PC-3 (cell line): ENCODE measurements at regions not wholly inside any gene's neighbourhood (a gene's known extent, or its start where the extent isn't known, plus 50 kb on each side); places are given as distances from the start of the nearest gene placed in this dataset.

Experiments
- ATAC-seq: fragments of 200-7000 bp; cut with Tn5 transposase; 2 replicates; pipeline ENCODE4 v1.9.1; 2020; ENCODE audit warnings: mild to moderate bottlenecking, moderate library complexity
- BruUV-seq: library from RNA; stranded (reverse); fragments of 400-500 nt; replicated peaks from 2 replicates; lab custom pipeline; 2021; lab: Mats Ljungman, UMichigan
- CTCF ChIA-PET: fragments of 300-600 bp; sonication (Branson Sonifier 250); formaldehyde crosslinking; loops from one replicate; lab custom pipeline; 2022; ENCODE audit warnings: antibody characterized with exemption; lab: Charles Lee
- POLR2A ChIA-PET: fragments of 300-600 bp; sonication (Branson Sonifier 250); formaldehyde crosslinking; loops from one replicate; lab custom pipeline; 2022; ENCODE audit warnings: antibody characterized with exemption; ENCODE audit not compliant: unreplicated experiment; lab: Charles Lee
- DNase-seq: peaks from one replicate; pipeline ENCODE4 v3.0.0-alpha.2; 2015
- H2AFZ ChIP-seq: fragments of 300-600 bp; sonication (generic); 2 replicates; pipeline ENCODE4 v1.6.0; 2016; ENCODE audit warnings: antibody characterized with exemption, low read length
- H3F3A ChIP-seq: fragments of 300-600 bp; sonication (generic); one replicate; pipeline ENCODE4 v1.6.0; 2017; ENCODE audit warnings: antibody characterized with exemption, low read length, control low read depth, mild to moderate bottlenecking; ENCODE audit not compliant: unreplicated experiment
- H3K27ac ChIP-seq: fragments of 300-600 bp; sonication (generic); 2 replicates; pipeline ENCODE4 v1.5.1; 2016; ENCODE audit warnings: mild to moderate bottlenecking, low read length
- H3K27me3 ChIP-seq: fragments of 300-600 bp; sonication (generic); 2 replicates; pipeline ENCODE4 v1.6.1; 2016; ENCODE audit warnings: low read length, mixed read lengths
- H3K36me3 ChIP-seq: fragments of 300-600 bp; sonication (generic); 2 replicates; pipeline ENCODE4 v1.6.1; 2016; ENCODE audit warnings: low read depth, mixed run types, low read length, mixed read lengths
- H3K4me1 ChIP-seq: fragments of 300-600 bp; sonication (generic); 2 replicates; pipeline ENCODE4 v1.5.1; 2016; ENCODE audit warnings: low read length; ENCODE audit not compliant: insufficient read depth
- H3K4me2 ChIP-seq: fragments of 300-600 bp; sonication (generic); 2 replicates; pipeline ENCODE4 v1.6.0; 2016; ENCODE audit warnings: low read length
- H3K4me3 ChIP-seq: fragments of 300-600 bp; sonication (generic); 2 replicates; pipeline ENCODE4 v1.5.1; 2016; ENCODE audit warnings: mild to moderate bottlenecking, low read length, mixed read lengths
- H3K79me2 ChIP-seq: fragments of 300-600 bp; sonication (generic); 2 replicates; pipeline ENCODE4 v1.6.1; 2017; ENCODE audit warnings: low read length, mixed read lengths
- H3K9ac ChIP-seq: fragments of 300-600 bp; sonication (generic); 2 replicates; pipeline ENCODE4 v1.6.0; 2016; ENCODE audit warnings: mild to moderate bottlenecking, low read length
- H3K9me2 ChIP-seq: fragments of 300-600 bp; sonication (generic); replicated peaks from 2 replicates; pipeline ENCODE4 v1.6.1; 2016; ENCODE audit warnings: mixed run types, low read length, mixed read lengths
- H3K9me3 ChIP-seq: fragments of 300-600 bp; sonication (generic); 2 replicates; pipeline ENCODE4 v1.6.1; 2016; ENCODE audit warnings: low read length, mixed read lengths
- H4K20me1 ChIP-seq: fragments of 300-600 bp; sonication (generic); 2 replicates; pipeline ENCODE4 v1.6.1; 2016; ENCODE audit warnings: low read length, mixed read lengths
- EZH2 ChIP-seq: fragments of 300-600 bp; sonication (generic); IDR thresholded peaks from one replicate; pipeline ENCODE4 v1.6.1; 2017; ENCODE audit warnings: antibody characterized with exemption, mild to moderate bottlenecking, low read length; ENCODE audit not compliant: unreplicated experiment
- EZH2phosphoT487 ChIP-seq: fragments of 300-600 bp; sonication (generic); IDR thresholded peaks from 2 replicates; pipeline ENCODE4 v1.6.1; 2018; ENCODE audit warnings: mild to moderate bottlenecking, antibody characterized with exemption, low read length, borderline replicate concordance
- intact Hi-C: fragments of 100-400 bp; cut with micrococcal nuclease; formaldehyde crosslinking; loops from 2 replicates; pipeline ENCODE4 v1.9.0; 2023
- TF ChIP-seq, protein P1 (sequence below): fragments of 300-600 bp; sonication (generic); conservative IDR thresholded peaks from 2 replicates; pipeline ENCODE4 v1.5.1; 2017; ENCODE audit warnings: antibody characterized with exemption, low read depth, mild to moderate bottlenecking, low read length

- Histone ChIP-seq H4K20me1 (no peaks in the 10 kb centered on the region), H3K36me3 (no peaks in the 10 kb centered on the region), H3K27ac (no peak overlapping the region), H3F3A (no peaks in the 10 kb centered on the region), H3K27me3 (no peaks in the 10 kb centered on the region), H3K9ac (no peak overlapping the region), H3K9me3 (no peaks in the 10 kb centered on the region), H3K4me2 (no peak overlapping the region), H3K4me1 (no peaks in the 10 kb centered on the region), H3K79me2 (no peaks in the 10 kb centered on the region), H3K4me3 (no peak overlapping the region), H2AFZ (peak overlapping the region; percentile 30; the same call in 1 of the 2 replicates), H3K9me2 (no peaks in the 10 kb centered on the region)
- TF ChIP-seq, protein P1, sequence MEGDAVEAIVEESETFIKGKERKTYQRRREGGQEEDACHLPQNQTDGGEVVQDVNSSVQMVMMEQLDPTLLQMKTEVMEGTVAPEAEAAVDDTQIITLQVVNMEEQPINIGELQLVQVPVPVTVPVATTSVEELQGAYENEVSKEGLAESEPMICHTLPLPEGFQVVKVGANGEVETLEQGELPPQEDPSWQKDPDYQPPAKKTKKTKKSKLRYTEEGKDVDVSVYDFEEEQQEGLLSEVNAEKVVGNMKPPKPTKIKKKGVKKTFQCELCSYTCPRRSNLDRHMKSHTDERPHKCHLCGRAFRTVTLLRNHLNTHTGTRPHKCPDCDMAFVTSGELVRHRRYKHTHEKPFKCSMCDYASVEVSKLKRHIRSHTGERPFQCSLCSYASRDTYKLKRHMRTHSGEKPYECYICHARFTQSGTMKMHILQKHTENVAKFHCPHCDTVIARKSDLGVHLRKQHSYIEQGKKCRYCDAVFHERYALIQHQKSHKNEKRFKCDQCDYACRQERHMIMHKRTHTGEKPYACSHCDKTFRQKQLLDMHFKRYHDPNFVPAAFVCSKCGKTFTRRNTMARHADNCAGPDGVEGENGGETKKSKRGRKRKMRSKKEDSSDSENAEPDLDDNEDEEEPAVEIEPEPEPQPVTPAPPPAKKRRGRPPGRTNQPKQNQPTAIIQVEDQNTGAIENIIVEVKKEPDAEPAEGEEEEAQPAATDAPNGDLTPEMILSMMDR = no peak
- BruUV-seq = no TSS peak
- CTCF ChIA-PET = no interaction called here
- intact Hi-C loops = no loop called here
- POLR2A ChIA-PET = no interaction called here
- peak; percentile 10 for DNase-seq
- ATAC-seq = no peak
Measured at GRCh38 chr4:28754376-28754775, 1893.7 kb downstream of the STIM2 start.

- H3K9me3 ChIP-seq = no peaks in the 10 kb centered on the region
- no peak overlapping the region for H3K4me2 ChIP-seq
- TF ChIP-seq EZH2 = no peak
- TF ChIP-seq, protein P1 = no peak
- TF ChIP-seq EZH2phosphoT487 = no peak
- no peaks in the 10 kb centered on the region for H3K79me2 ChIP-seq
- no peaks in the 10 kb centered on the region for H3K36me3 ChIP-seq
- intact Hi-C loops = no loop called here
- H3K9ac ChIP-seq = no peak overlapping the region
- ATAC-seq = no peak
- H3K4me3 ChIP-seq = no peak overlapping the region
- no peaks in the 10 kb centered on the region for H3K4me1 ChIP-seq
- no peak for DNase-seq
- no peaks in the 10 kb centered on the region for H3K27me3 ChIP-seq
- ChIA-PET POLR2A (no interaction called here), CTCF (no interaction called here)
- H3K9me2 ChIP-seq = no peaks in the 10 kb centered on the region
- H3F3A ChIP-seq = no peaks in the 10 kb centered on the region
- no peak overlapping the region for H2AFZ ChIP-seq
- no TSS peak for BruUV-seq
- no peak overlapping the region for H3K27ac ChIP-seq
- no peaks in the 10 kb centered on the region for H4K20me1 ChIP-seq
Measured at GRCh38 chr4:28755081-28755480, 1894.4 kb downstream of the STIM2 start.

DNA sequence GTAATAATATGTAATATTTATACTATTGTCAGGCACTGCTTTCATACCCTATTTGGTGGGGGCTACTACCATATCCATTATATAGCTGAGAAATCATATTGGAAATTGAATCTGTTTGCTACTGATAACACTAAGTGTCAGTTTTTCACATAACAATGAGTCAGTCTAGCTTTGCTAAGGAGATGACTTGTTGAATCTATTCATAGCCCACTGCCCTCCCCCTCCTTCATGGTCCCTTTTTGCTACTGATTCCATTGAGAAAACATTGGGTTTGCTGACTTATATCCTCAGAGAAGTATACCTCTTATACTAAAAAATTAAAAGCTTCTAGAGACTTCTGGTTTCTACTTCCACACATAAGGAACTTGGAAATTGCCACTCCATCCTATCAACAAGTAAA is 1898.4 kb downstream of the STIM2 start:
- ATAC-seq = no peak
- Histone ChIP-seq H3K9me3 (no peaks in the 10 kb centered on the region), H4K20me1 (no peaks in the 10 kb centered on the region), H3K79me2 (no peaks in the 10 kb centered on the region), H3K4me1 (no peaks in the 10 kb centered on the region), H3K4me3 (no peak overlapping the region), H3K27me3 (no peaks in the 10 kb centered on the region), H3K36me3 (no peaks in the 10 kb centered on the region), H3K27ac (no peak overlapping the region), H2AFZ (no peak overlapping the region), H3K9ac (no peak overlapping the region), H3F3A (no peaks in the 10 kb centered on the region), H3K9me2 (no peaks in the 10 kb centered on the region), H3K4me2 (no peak overlapping the region)
- intact Hi-C loops = no loop called here
- POLR2A ChIA-PET = no interaction called here
- DNase-seq = no peak
- CTCF ChIA-PET = no interaction called here
- no TSS peak for BruUV-seq
- TF ChIP-seq EZH2 (no peak), EZH2phosphoT487 (no peak)
- TF ChIP-seq, protein P1 = no peak
